ENCODE measurements at regions not wholly inside any gene's neighbourhood (a gene's known extent, or its start where the extent isn't known, plus 50 kb on each side); places are given as distances from the start of the nearest gene placed in this dataset.

GRCh38 chr3:10646531-10647335, 141.3 kb upstream of the ATP2B2 start:
- H2AFZ ChIP-seq = no peak overlapping the region

More at GRCh38 chr3:10646531-10647335, 141.3 kb upstream of the ATP2B2 start:
- no peaks in the 10 kb centered on the region for H3K4me1 Mint-ChIP-seq
- no peaks in the 10 kb centered on the region for H3K9me2 ChIP-seq (ENCODE audit: insufficient read depth)
- no peaks in the 10 kb centered on the region for H3K4me1 ChIP-seq (ENCODE audit: insufficient read depth)
- H3K27me3 ChIP-seq (ENCODE audit: insufficient read depth) = no peaks in the 10 kb centered on the region
- TF ChIP-seq ZNF114 (CRISPR knock-in tag; IDR thresholded peaks at IDR 0.05) (no peak), ZNF462 (CRISPR knock-in tag; IDR thresholded peaks at IDR 0.05) (no peak), ZNF331 (CRISPR knock-in tag; IDR thresholded peaks at IDR 0.05; ENCODE audit: low read depth) (no peak), CREB1 (CRISPR knock-in tag; IDR thresholded peaks at IDR 0.05; ENCODE audit: low read depth) (no peak), CTCF (conservative IDR thresholded peaks at IDR 0.05; ENCODE audit: low read depth in 2 of 2) (no peak), STAT1 (IDR thresholded peaks at IDR 0.05; ENCODE audit: unreplicated experiment) (no peak)
- no peaks in the 10 kb centered on the region for H4K20me1 ChIP-seq (replicated peaks; ENCODE audit: insufficient read depth)
- H3K4me2 ChIP-seq = no peak overlapping the region
- no peaks in the 10 kb centered on the region for H3K36me3 ChIP-seq (ENCODE audit: insufficient read depth)
- peaks cover 2% of the 10 kb centered on the region for H3K27me3 Mint-ChIP-seq (ENCODE audit: insufficient read depth, low read depth, poor library complexity)
- DNase-seq (ENCODE audit: low spot score) (no peak), ATAC-seq (no peak)
- no peaks in the 10 kb centered on the region for H3K79me2 ChIP-seq (replicated peaks; ENCODE audit: insufficient read depth)
- H3K9me3 Mint-ChIP-seq = peaks cover 4% of the 10 kb centered on the region; the same call in 2 of the 3 replicates
- H3K27ac Mint-ChIP-seq = no peak overlapping the region
- no peak overlapping the region for H3K4me3 ChIP-seq
- no peaks in the 10 kb centered on the region for H3F3A ChIP-seq (replicated peaks; ENCODE audit: low read depth)
- no peak overlapping the region for H3K4me3 Mint-ChIP-seq
- H3K36me3 Mint-ChIP-seq (ENCODE audit: low read depth) = no peaks in the 10 kb centered on the region
- no peak overlapping the region for H3K27ac ChIP-seq (ENCODE audit: low read depth)
